Activated naive CD8-positive, alpha-beta T cell treated with anti-CD3 and anti-CD28 coated beads, Interleukin-2, amount 10 ng/mL, durations not matched to agents 7 days and 5 days (primary cell): ENCODE measurements at regions not wholly inside any gene's neighbourhood (a gene's known extent, or its start where the extent isn't known, plus 50 kb on each side); places are given as distances from the start of the nearest gene placed in this dataset.
"Not testable (repeated sequence)": the region's sequence is repeated elsewhere in the genome, so short reads cannot be mapped to it uniquely, and the experiment has no call there.

Experiments used
- ATAC-seq: fragments of 150-1000 bp; cut with Tn5 transposase; one replicate; pipeline ENCODE4 v1.10.0; 2021; ENCODE audit warnings: low read depth, moderate library complexity
- POLR2A ChIA-PET: fragments of 350-600 bp; sonication (Branson Sonifier 250); formaldehyde crosslinking; loops from one replicate; lab custom pipeline; 2021; ENCODE audit warnings: antibody characterized with exemption; lab: Charles Lee
- DNase-seq: peaks from one replicate; pipeline ENCODE4 v3.0.0; 2021
- H3K27ac Mint-ChIP-seq: one replicate; pipeline ENCODE4 v1.8.0; 2022; ENCODE audit warnings: mild to moderate bottlenecking, mixed read lengths
- H3K27me3 Mint-ChIP-seq: one replicate; pipeline ENCODE4 v1.8.0; 2022; ENCODE audit warnings: mild to moderate bottlenecking, moderate library complexity, mixed read lengths
- H3K36me3 Mint-ChIP-seq: one replicate; pipeline ENCODE4 v1.8.0; 2021; ENCODE audit warnings: mild to moderate bottlenecking, mixed read lengths
- H3K4me1 Mint-ChIP-seq: one replicate; pipeline ENCODE4 v1.8.0; 2021; ENCODE audit warnings: mixed read lengths
- H3K4me3 Mint-ChIP-seq: one replicate; pipeline ENCODE4 v1.8.0; 2022; ENCODE audit warnings: mild to moderate bottlenecking, moderate library complexity, mixed read lengths
- H3K9me3 Mint-ChIP-seq: one replicate; pipeline ENCODE4 v1.8.0; 2021; ENCODE audit warnings: mixed read lengths

DNA sequence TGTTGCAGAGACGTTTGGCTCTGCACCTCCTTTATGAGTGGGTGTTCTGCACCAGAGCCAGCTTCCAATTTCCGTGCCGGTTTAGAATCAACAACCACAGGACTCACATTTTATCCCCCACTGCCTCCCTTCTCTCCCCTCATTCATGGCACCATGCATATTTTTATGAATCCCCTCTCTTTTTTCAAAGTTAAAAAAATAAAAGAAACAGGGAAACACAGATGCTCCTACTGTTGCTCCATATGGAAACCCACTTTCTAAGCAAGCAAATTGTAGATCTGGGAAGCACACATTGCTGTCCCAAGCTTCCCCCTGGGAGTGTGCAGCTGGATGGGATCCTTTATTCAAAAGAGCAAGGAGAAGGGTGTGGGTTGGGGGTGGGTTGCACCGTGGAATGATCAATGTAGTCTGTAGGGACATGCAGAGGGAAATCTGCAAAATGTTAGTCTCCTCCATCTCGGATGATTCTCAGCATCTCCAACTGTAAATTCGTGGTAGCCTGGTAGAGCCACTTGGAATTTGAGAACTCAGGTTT is 410.0 kb upstream of the ADAMTSL1 start:
- Mint-ChIP-seq H3K27ac (no peak overlapping the region), H3K9me3 (no peaks in the 10 kb centered on the region), H3K4me3 (no peak overlapping the region), H3K27me3 (no peaks in the 10 kb centered on the region), H3K36me3 (no peaks in the 10 kb centered on the region), H3K4me1 (no peaks in the 10 kb centered on the region)
- DNase-seq (no peak), ATAC-seq (no peak)
- POLR2A ChIA-PET, result no interaction called here

- H3K27ac Mint-ChIP-seq, H3K4me1 Mint-ChIP-seq, H3K36me3 Mint-ChIP-seq, H3K9me3 Mint-ChIP-seq, ATAC-seq, H3K4me3 Mint-ChIP-seq, H3K27me3 Mint-ChIP-seq, POLR2A ChIA-PET, DNase-seq: not testable (repeated sequence)
These were observed 407.3 kb upstream of the ADAMTSL1 start for GRCh38 chr9:18066608-18067007.

- no peak for DNase-seq
- Mint-ChIP-seq H3K9me3 (no peaks in the 10 kb centered on the region), H3K27ac (no peak overlapping the region), H3K4me1 (no peaks in the 10 kb centered on the region), H3K27me3 (no peaks in the 10 kb centered on the region), H3K36me3 (no peaks in the 10 kb centered on the region), H3K4me3 (no peak overlapping the region)
- no peak for ATAC-seq
- POLR2A ChIA-PET, result no interaction called here
These were observed 406.3 kb upstream of the ADAMTSL1 start for GRCh38 chr9:18067548-18068120.

- no peaks in the 10 kb centered on the region for H3K4me1 Mint-ChIP-seq
- no peaks in the 10 kb centered on the region for H3K9me3 Mint-ChIP-seq
These were observed 405.1 kb upstream of the ADAMTSL1 start for GRCh38 chr9:18068900-18069299.

GRCh38 chr9:18071651-18072060 is 402.3 kb upstream of the ADAMTSL1 start:
- no peaks in the 10 kb centered on the region for H3K4me1 Mint-ChIP-seq
- DNase-seq, result no peak
- POLR2A ChIA-PET, result no interaction called here
- no peaks in the 10 kb centered on the region for H3K27me3 Mint-ChIP-seq
- H3K9me3 Mint-ChIP-seq, result no peaks in the 10 kb centered on the region
- no peak for ATAC-seq
- H3K4me3 Mint-ChIP-seq, result no peak overlapping the region
- no peaks in the 10 kb centered on the region for H3K36me3 Mint-ChIP-seq
- no peak overlapping the region for H3K27ac Mint-ChIP-seq

More at GRCh38 chr9:18068900-18069299, 405.1 kb upstream of the ADAMTSL1 start:
- POLR2A ChIA-PET, result no interaction called here
- Mint-ChIP-seq H3K27ac (no peak overlapping the region), H3K27me3 (no peaks in the 10 kb centered on the region), H3K4me3 (no peak overlapping the region), H3K36me3 (no peaks in the 10 kb centered on the region)
- ATAC-seq, result no peak
- DNase-seq, result no peak

- Mint-ChIP-seq H3K27ac (no peak overlapping the region), H3K4me1 (no peaks in the 10 kb centered on the region), H3K4me3 (no peak overlapping the region), H3K27me3 (no peaks in the 10 kb centered on the region), H3K9me3 (no peaks in the 10 kb centered on the region), H3K36me3 (no peaks in the 10 kb centered on the region)
- ATAC-seq (no peak), DNase-seq (no peak)
- POLR2A ChIA-PET, result no interaction called here
These were observed 401.0 kb upstream of the ADAMTSL1 start for GRCh38 chr9:18073002-18073401.

GRCh38 chr9:18074041-18074440 is 399.9 kb upstream of the ADAMTSL1 start:
- POLR2A ChIA-PET, result no interaction called here
- Mint-ChIP-seq H3K4me1 (no peaks in the 10 kb centered on the region), H3K27me3 (no peaks in the 10 kb centered on the region), H3K9me3 (no peaks in the 10 kb centered on the region), H3K4me3 (no peak overlapping the region), H3K27ac (no peak overlapping the region), H3K36me3 (no peaks in the 10 kb centered on the region)
- no peak for ATAC-seq
- DNase-seq, result no peak

GRCh38 chr9:18075253-18075952 is 398.6 kb upstream of the ADAMTSL1 start:
- no peak for ATAC-seq
- Mint-ChIP-seq H3K4me1 (no peaks in the 10 kb centered on the region), H3K27me3 (no peaks in the 10 kb centered on the region), H3K9me3 (no peaks in the 10 kb centered on the region), H3K27ac (no peak overlapping the region), H3K4me3 (no peak overlapping the region), H3K36me3 (no peaks in the 10 kb centered on the region)
- POLR2A ChIA-PET, result no interaction called here
- DNase-seq, result no peak

- Mint-ChIP-seq H3K4me1 (no peaks in the 10 kb centered on the region), H3K9me3 (no peaks in the 10 kb centered on the region), H3K4me3 (no peak overlapping the region), H3K36me3 (no peaks in the 10 kb centered on the region), H3K27ac (no peak overlapping the region), H3K27me3 (no peaks in the 10 kb centered on the region)
- POLR2A ChIA-PET, result no interaction called here
- no peak for ATAC-seq
- DNase-seq, result no peak
These were observed 395.8 kb upstream of the ADAMTSL1 start for GRCh38 chr9:18077941-18078678.

- Mint-ChIP-seq H3K36me3 (no peaks in the 10 kb centered on the region), H3K27ac (no peak overlapping the region), H3K4me1 (no peaks in the 10 kb centered on the region), H3K9me3 (peaks cover 2% of the 10 kb centered on the region), H3K27me3 (no peaks in the 10 kb centered on the region), H3K4me3 (no peak overlapping the region)
- ATAC-seq (no peak), DNase-seq (no peak)
- POLR2A ChIA-PET, result no interaction called here
These were observed 381.8 kb upstream of the ADAMTSL1 start for GRCh38 chr9:18092138-18092537.

DNA sequence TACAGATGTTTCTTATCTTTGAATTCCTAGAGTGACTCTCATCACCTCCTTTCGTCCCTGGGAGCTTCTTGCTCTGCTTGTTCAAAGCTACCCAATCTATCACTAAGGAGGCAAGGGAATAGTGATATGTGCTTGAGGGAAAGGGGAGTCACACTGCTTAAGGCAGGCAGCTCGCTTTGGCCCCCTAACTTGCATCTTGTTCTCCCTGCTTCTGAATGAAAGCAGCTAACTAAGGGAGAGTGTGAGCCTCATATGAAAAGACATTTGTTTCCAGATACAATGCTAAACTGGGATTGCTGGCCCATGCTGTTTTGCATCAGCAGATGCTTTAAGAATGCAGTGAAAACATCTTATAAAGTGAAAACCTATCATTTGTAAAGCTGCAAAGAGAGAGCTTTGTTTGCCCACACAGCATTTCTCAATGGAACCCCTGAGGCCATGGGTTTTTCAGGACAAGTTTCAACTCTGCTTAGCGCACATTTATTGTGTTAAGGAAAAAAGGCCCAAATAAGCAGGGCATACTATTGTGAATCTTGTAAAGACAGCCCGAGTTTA is 367.9 kb upstream of the ADAMTSL1 start:
- Mint-ChIP-seq H3K27ac (no peak overlapping the region), H3K36me3 (no peaks in the 10 kb centered on the region), H3K4me3 (no peak overlapping the region), H3K4me1 (no peaks in the 10 kb centered on the region), H3K9me3 (no peaks in the 10 kb centered on the region), H3K27me3 (no peaks in the 10 kb centered on the region)
- POLR2A ChIA-PET, result no interaction called here
- ATAC-seq (no peak), DNase-seq (no peak)

DNA sequence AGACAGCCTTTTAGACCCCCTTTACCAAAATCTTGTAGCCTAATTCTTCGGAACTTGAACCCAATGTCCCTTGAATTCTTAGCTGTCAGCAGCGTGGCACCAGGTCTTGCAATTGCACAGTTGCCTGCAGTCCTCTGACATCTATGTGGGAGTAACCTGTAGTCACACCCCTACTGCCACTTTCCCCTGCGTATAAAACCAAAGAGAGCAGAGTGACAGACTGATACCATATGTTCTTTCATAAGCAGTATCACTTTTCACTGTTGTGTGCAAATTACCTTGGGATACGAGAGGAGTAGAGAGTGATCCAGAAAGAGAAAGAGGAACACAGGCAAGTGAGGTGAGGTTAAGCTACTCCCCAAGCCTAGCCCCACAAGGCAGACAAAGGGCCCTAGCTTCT is 364.3 kb upstream of the ADAMTSL1 start:
- DNase-seq (no peak), ATAC-seq (no peak)
- Mint-ChIP-seq H3K9me3 (peaks cover 1% of the 10 kb centered on the region), H3K36me3 (no peaks in the 10 kb centered on the region), H3K4me1 (no peaks in the 10 kb centered on the region), H3K27me3 (no peaks in the 10 kb centered on the region), H3K27ac (no peak overlapping the region), H3K4me3 (no peak overlapping the region)
- POLR2A ChIA-PET, result no interaction called here

DNA sequence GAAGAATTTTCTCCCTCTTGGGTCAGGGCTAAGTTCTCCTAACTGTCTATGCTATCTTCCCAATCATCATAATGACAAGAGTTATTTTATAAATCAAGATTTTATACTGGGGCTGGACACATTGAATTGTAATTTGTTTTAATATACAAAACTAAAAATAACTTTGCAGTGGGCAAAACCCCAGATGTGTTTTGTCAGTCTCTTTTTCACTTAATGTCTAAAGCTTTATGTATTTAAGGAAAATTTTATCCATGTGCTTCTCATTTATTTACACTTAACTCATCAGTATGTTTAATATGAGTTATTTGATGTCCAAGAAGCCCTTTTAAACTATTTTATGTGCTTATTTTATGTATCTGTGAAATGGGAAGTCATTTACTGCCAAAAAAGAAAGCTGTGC is 362.8 kb upstream of the ADAMTSL1 start:
- no peak for ATAC-seq

More for the DNA sequence above, 362.8 kb upstream of the ADAMTSL1 start:
- no peaks in the 10 kb centered on the region for H3K27me3 Mint-ChIP-seq
- H3K9me3 Mint-ChIP-seq, result peaks cover 3% of the 10 kb centered on the region
- POLR2A ChIA-PET, result no interaction called here
- no peaks in the 10 kb centered on the region for H3K36me3 Mint-ChIP-seq
- H3K4me3 Mint-ChIP-seq, result no peak overlapping the region
- DNase-seq, result no peak
- H3K27ac Mint-ChIP-seq, result no peak overlapping the region
- no peaks in the 10 kb centered on the region for H3K4me1 Mint-ChIP-seq
